ENCODE measurements at regions not wholly inside any gene's neighbourhood (a gene's known extent, or its start where the extent isn't known, plus 50 kb on each side); places are given as distances from the start of the nearest gene placed in this dataset.

- Histone ChIP-seq H3K9ac (ENCODE audit: insufficient read depth, low read length) (no peak overlapping the region), H3K9me3 (ENCODE audit: control insufficient read depth, insufficient read depth, low read depth, low read length) (no peaks in the 10 kb centered on the region), H3K4me3 (replicated peaks in 1 of 4; ENCODE audit: control extremely low read depth in 1 of 4, insufficient read depth in 1 of 4, low read depth in 3 of 4, low read length in 4 of 4) (no peak overlapping the region), H3K27me3 (ENCODE audit: control insufficient read depth, insufficient read depth, low read length) (no peaks in the 10 kb centered on the region), H3K79me2 (ENCODE audit: control insufficient read depth, insufficient read depth, low read length) (no peaks in the 10 kb centered on the region), H3K4me1 (ENCODE audit: control insufficient read depth, extremely low read depth, insufficient read depth, low read length) (no peaks in the 10 kb centered on the region), H3K4me2 (ENCODE audit: extremely low read depth, insufficient read depth, low read length) (no peak overlapping the region), H3K27ac (ENCODE audit: insufficient read depth, low read length) (no peak overlapping the region), H4K20me1 (ENCODE audit: control insufficient read depth, extremely low read depth, insufficient read depth, low read length) (no peaks in the 10 kb centered on the region), H2AFZ (ENCODE audit: low read length) (no peak overlapping the region), H3K36me3 (ENCODE audit: control insufficient read depth, insufficient read depth, low read length) (no peaks in the 10 kb centered on the region)
- TF ChIP-seq CTCF (conservative IDR thresholded peaks at IDR 0.05 in 1 of 2, IDR thresholded peaks at IDR 0.05 in 1 of 2; ENCODE audit: low read depth in 1 of 2, low read length in 2 of 2) (no peak), EZH2 (IDR thresholded peaks at IDR 0.05; ENCODE audit: low read length, missing control alignments) (no peak)
- no peak for DNase-seq (ENCODE audit: low read depth in 2 of 2)
These were observed 436.8 kb upstream of the SPANXN1 start for GRCh38 chrX:144810539-144810938.

- Histone ChIP-seq H3K79me2 (ENCODE audit: control insufficient read depth, insufficient read depth, low read length) (no peaks in the 10 kb centered on the region), H3K27me3 (ENCODE audit: control insufficient read depth, insufficient read depth, low read length) (no peaks in the 10 kb centered on the region), H3K9ac (ENCODE audit: insufficient read depth, low read length) (no peak overlapping the region), H3K4me3 (replicated peaks in 1 of 4; ENCODE audit: control extremely low read depth in 1 of 4, insufficient read depth in 1 of 4, low read depth in 3 of 4, low read length in 4 of 4) (no peak overlapping the region), H2AFZ (ENCODE audit: low read length) (no peak overlapping the region), H3K9me3 (ENCODE audit: control insufficient read depth, insufficient read depth, low read depth, low read length) (no peaks in the 10 kb centered on the region), H3K4me1 (ENCODE audit: control insufficient read depth, extremely low read depth, insufficient read depth, low read length) (no peaks in the 10 kb centered on the region), H4K20me1 (ENCODE audit: control insufficient read depth, extremely low read depth, insufficient read depth, low read length) (no peaks in the 10 kb centered on the region), H3K27ac (ENCODE audit: insufficient read depth, low read length) (no peak overlapping the region), H3K36me3 (ENCODE audit: control insufficient read depth, insufficient read depth, low read length) (no peaks in the 10 kb centered on the region), H3K4me2 (ENCODE audit: extremely low read depth, insufficient read depth, low read length) (no peak overlapping the region)
- TF ChIP-seq CTCF (conservative IDR thresholded peaks at IDR 0.05 in 1 of 2, IDR thresholded peaks at IDR 0.05 in 1 of 2; ENCODE audit: low read depth in 1 of 2, low read length in 2 of 2), result no peak
- no peak for TF ChIP-seq EZH2 (IDR thresholded peaks at IDR 0.05; ENCODE audit: low read length, missing control alignments)
- DNase-seq (ENCODE audit: low read depth in 2 of 2), result no peak
These were observed 427.9 kb upstream of the SPANXN1 start for GRCh38 chrX:144819406-144819805.

- Histone ChIP-seq H3K4me3 (replicated peaks in 1 of 4; ENCODE audit: control extremely low read depth in 1 of 4, insufficient read depth in 1 of 4, low read depth in 3 of 4, low read length in 4 of 4) (no peak overlapping the region), H3K27ac (ENCODE audit: insufficient read depth, low read length) (no peak overlapping the region), H3K79me2 (ENCODE audit: control insufficient read depth, insufficient read depth, low read length) (no peaks in the 10 kb centered on the region), H3K27me3 (ENCODE audit: control insufficient read depth, insufficient read depth, low read length) (no peaks in the 10 kb centered on the region), H4K20me1 (ENCODE audit: control insufficient read depth, extremely low read depth, insufficient read depth, low read length) (no peaks in the 10 kb centered on the region), H3K4me2 (ENCODE audit: extremely low read depth, insufficient read depth, low read length) (no peak overlapping the region), H3K9me3 (ENCODE audit: control insufficient read depth, insufficient read depth, low read depth, low read length) (no peaks in the 10 kb centered on the region), H3K9ac (ENCODE audit: insufficient read depth, low read length) (no peak overlapping the region), H3K36me3 (ENCODE audit: control insufficient read depth, insufficient read depth, low read length) (no peaks in the 10 kb centered on the region), H3K4me1 (ENCODE audit: control insufficient read depth, extremely low read depth, insufficient read depth, low read length) (no peaks in the 10 kb centered on the region), H2AFZ (ENCODE audit: low read length) (no peak overlapping the region)
- DNase-seq (ENCODE audit: low read depth in 2 of 2), result peak in 1 of 2 donors; percentile 0
- TF ChIP-seq CTCF (conservative IDR thresholded peaks at IDR 0.05 in 1 of 2, IDR thresholded peaks at IDR 0.05 in 1 of 2; ENCODE audit: low read depth in 1 of 2, low read length in 2 of 2) (no peak), EZH2 (IDR thresholded peaks at IDR 0.05; ENCODE audit: low read length, missing control alignments) (no peak)
These were observed 406.7 kb upstream of the SPANXN1 start for GRCh38 chrX:144840616-144841015.

Data from fibroblast of lung (primary cell).